HUDEP-2 (cell line): ENCODE measurements at regions not wholly inside any gene's neighbourhood (a gene's known extent, or its start where the extent isn't known, plus 50 kb on each side); places are given as distances from the start of the nearest gene placed in this dataset.
"Not testable (repeated sequence)": the region's sequence is repeated elsewhere in the genome, so short reads cannot be mapped to it uniquely, and the experiment has no call there.

Source experiments
- DNase-seq, 76 experiments: peaks; one replicate each; lab custom pipeline; 2025; ENCODE audit not compliant: unreplicated experiment in 76 of 76; lab: John Stamatoyannopoulos, UW

DNA sequence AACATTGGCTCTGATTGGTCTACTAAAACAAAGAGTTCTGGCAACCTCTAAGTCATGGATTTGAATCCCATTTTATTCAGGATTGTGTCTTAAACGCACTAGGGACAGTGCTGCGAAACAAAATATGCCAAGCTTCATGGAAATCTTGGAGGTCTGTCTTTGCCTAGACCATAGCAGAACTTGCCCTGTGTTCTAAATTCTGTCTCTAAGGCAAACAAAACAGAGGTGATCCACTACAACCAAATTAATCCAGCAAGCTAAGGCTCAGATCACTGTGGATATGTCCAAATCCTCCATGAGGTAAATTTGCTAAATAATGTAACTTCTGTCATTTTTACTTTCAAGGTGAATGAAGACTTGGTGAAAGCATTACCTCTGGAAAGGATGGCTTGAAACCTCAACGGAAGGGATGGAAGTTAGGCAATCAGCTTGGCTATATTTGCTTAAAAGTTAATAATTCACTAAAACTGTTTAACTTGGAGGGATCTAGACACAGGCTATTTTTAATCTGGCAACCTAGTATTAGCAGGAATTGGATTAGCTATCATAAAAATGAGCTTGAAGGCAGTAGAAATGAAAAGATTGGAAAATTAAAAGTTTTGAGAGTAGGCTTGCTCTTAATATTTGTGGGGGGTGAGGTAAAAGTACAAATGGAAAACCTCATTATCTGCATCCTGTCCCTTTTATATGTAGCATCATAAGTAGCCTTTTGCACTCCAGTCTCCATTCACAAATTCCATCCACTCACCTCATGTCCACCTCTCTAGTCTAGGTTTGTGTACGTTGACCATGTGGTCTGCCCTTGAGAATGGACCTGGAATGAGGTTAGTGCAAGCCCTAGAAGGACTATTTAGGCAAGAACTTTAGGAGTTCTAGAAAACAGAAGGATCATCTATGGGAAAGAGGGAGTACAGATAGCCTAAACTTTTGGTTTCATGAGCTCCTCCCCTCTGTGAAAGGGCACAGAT lies 176.2 kb downstream of the SMC2 start:
- DNase-seq = no peak

DNA sequence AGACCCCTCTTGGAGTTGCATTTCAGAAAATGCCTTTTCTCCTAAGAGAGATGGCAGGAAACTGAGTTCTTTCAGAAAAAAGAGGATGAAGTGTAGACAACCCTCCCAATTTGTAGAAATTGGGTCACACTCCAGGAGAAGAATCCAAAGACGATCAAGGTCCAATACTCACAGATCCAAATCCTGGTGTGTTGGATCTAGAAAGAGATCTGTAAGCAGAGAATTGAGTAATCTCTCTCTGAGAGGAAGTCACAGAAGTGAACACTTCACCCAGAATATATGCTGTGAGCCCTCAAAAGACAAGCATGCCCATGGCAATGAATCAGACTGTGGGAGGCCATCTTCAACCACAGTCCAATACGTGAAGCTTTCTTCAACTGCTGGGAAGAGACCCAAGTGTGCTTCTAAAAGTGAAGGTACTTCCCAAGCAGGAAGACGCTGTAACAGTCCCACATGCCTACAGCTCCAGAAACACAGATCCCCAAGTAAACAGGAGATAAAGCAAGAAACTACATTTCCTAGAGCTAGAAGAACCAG lies 182.7 kb downstream of the SMC2 start:
- no peak for DNase-seq

DNA sequence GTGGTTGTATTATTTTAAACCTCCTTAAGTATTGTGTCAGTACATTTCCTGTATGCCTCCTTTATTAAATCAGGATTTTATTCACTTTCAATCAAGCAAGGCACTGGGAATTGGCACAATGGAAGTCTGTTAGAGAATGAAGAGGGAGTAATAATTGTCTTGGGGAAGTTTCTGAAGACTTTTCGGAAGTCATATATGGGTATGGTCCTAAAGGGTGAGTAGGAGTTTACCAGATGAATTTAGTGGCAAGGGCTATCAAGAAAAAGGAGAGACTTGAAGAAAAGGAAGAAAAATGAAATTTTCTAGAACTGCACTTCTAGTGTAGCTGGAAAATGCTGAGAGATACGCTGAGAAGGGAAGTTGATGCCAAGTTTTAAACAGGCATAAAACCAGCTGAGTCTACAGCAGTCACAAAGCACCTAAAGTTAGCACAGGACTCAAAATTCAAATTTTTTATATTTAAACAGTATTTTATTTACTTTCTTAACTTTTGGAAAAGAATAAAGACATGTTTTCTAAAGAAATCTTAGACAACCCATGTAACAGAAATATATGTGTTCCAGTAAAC lies 184.9 kb downstream of the SMC2 start:
- DNase-seq = no peak

DNA sequence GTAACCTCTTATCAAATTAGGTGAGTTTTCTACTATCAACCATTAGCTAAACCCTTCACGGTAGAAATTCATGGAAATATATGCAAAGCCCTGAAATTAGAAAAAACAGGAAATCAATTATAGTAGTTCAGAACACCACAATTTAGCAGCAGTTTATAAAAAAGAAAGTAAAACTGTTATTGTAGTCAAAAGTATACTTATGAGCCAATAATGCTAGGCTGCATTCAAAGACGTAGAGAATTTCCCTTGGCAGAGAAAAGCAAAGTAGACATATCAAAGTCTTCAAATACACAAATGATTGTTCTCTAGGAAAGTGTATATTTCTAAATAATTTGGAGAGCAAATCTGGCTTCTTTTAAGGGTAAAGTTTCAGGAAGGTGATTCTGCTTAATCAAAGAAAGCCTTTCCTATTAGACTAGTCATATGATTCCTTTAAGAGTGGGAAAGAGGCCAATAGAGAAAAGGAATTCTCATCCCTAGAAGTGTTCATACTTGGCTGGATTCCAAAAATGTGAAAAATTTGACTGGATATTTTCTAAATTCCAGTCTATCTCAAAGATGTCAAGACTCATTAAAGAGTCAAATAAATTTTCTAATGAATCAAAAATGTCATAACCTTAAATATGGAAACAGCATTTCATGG lies 185.5 kb downstream of the SMC2 start:
- DNase-seq = no peak

DNA sequence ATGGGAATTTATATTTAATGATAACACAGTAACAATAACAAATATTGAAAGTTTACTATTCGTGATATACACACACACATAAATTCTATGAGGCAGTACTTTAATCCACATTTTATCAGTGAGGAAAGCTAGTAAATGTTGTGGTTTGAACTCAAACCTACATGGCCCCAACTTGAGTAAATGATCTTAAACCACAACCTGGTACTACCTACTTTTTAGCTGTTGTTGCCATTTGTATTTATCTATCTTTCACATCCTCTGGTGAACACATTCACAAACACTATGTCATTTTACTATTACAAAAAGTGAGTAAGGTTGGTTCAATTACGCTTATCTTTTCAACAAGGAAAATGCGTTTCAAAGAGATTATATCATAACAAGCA lies 186.1 kb downstream of the SMC2 start:
- no peak for DNase-seq

DNA sequence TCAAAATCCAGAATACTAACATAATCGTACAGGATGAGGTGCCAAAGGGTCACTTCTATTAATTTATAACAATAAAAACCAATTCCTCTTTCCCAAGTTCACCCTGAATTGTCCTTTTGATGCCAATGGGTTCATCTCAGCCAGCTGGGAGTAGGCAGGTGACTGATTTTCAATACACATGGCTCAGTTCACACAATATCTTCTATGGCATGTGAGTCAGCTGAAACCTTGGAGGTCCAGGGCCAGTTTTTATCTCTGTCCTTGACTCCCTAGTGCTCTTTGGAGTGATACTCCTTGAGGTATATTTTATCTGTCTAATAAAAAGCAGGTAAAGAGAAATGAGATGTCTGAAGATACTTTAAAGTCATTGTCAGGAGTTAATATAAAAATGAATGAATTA lies 186.6 kb downstream of the SMC2 start:
- no peak for DNase-seq

DNA sequence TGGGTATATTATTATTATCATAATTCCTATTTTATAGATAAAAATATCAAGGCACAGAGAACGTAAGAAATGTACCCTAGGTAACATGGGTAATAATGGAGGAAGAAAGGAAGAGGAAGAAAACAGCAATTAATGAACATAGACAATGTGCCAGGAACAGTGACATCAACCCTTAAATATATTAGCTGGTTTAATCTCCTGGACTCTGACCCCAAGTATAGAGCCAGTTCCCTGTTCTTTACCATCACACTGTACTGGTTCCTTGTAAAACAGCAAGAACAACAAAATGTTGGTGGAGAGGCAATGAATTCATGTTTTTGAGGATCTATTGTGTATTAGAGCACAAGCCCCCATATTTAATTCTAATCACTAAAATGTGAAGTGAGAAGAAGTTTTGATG lies 192.1 kb downstream of the SMC2 start:
- no peak for DNase-seq

DNA sequence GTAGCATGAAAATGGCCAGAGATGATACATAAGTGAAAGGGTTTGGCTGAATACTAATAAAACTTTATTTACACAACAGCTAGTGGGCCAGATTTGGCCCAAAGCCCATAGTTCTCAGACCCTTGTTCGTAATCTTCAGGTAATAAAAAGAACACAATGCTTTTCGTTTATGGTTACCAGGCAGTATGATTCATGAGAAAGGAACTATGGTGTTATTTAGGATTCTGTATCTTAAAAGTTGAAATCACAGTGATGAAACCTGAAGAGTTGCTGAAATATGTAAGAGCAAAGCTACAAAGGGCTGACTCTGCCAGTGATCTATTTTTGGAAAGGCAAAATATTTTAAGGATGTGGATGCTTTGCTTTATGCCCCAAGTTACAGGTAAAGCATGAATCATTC lies 192.7 kb downstream of the SMC2 start:
- DNase-seq = no peak

DNA sequence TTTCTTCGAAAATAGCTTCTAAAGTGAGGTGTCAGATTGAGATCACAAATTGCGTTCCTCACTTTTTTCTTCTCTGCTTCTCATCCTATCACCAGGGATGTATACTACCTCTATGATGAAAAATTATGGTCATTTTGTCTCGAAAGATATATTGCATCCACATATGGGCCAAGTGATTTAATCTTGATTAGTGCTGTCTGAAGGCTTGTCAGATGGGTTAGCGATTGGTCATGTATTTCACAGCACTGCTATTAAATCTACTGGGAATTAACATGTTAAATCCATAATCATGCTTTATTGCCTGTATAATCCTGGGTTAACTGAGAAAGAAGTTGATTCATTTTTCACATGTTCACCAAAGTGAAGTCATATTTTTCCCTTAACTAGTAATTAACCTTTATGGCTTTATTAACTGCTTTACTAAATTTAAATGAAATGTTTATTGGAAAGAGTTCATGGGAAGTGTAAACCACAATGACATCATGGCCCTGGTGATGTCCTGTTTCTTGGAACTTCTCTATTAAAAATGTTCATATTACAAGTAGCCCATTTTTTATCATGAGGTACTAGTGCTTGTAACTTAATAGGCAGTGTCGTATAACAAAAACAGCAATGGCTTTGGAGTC lies 193.3 kb downstream of the SMC2 start:
- DNase-seq = no peak

DNA sequence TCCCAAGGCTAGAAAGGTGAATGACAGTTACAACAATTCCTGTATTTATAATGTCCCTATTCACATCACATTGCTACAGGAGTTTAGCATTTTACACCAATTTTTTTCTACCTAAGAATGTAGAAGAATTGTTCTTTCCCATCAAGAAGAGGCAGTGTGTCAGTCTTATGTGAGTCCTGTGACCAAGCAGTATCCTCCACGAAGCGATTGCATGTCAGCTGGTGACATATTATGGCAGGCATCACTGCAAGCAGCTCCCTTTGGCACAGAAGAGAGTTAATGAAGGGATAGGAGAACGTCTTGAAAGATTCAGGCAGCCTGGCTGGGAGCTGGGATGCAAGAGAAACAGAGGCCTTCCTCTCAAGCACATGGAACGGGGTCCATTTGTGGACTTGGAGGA lies 199.8 kb downstream of the SMC2 start:
- no peak for DNase-seq

DNA sequence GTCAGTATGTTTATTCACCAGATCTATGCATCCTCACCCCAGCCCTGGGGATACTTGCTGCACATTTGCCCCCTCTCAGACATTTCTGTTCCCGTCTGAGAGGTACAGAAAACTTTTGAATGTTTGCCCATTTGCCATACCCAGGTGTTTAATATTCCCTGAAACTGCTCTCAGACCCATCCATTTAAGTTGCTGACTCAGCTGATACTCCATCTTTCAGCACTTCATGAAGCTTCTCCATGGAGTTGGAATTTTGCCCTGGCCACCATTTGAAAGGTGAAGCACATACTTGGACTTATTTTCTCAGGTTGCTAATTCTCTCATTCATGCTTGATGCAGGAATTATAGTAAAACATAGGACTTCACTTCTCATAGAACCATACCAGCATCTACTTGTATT lies 203.9 kb upstream of the OR13F1 start:
- no peak for DNase-seq

DNA sequence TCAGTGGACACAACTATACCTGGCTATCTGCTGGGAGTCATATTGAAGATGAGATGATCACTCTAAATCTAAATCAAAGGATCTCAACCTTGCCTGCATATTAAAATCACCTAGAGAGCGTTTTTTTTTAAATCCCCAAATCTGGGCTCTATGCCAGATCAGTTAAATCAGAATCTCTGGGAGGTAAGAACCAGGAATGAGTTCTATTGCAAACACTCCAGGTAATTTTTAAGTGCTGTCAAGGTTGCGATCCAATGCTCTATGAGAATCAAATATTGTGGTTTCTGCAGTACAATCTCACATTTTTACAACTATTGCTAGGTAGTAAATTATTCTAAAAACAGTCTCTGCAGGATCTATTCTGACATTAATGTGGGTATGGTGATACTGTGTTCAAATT lies 202.3 kb upstream of the OR13F1 start:
- no peak for DNase-seq

DNA sequence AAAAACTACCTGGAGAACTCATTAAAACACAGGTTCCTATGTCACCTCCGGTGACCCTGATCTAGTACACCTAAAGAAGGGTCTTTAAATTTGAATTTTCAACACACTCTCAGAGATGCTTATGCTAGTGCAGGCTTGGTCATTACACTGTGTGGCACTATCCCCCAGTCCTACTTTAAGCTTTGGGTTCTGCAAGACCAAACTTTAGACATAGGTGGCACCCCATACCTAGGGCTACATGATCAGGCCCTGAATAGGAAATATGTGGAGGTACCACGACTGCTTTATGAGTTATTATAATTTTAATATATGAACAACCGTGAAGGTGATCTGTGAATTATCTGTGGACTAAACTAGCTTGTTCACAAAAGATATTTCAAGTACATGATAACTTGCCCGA lies 201.3 kb upstream of the OR13F1 start:
- DNase-seq = no peak

DNA sequence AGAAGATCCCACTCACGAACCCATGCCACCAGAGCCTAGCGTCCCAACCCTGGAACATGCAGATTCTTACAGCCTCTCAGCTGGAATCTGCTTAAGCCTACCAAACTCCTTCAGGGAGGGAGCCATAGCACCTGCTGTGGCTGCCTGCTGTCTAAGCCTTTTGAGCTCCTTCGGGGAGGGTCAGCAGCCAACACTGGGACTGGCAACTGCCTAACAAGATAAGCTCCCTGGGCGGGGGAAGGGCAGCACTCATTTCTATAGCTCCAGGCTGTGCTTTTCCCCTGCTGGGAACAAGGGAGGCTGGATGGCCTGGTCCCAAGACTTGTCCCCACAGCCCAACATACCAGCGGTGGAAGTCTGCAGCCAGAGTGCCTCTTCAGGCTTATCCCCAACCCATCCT lies 199.1 kb upstream of the OR13F1 start:
- no peak for DNase-seq

DNA sequence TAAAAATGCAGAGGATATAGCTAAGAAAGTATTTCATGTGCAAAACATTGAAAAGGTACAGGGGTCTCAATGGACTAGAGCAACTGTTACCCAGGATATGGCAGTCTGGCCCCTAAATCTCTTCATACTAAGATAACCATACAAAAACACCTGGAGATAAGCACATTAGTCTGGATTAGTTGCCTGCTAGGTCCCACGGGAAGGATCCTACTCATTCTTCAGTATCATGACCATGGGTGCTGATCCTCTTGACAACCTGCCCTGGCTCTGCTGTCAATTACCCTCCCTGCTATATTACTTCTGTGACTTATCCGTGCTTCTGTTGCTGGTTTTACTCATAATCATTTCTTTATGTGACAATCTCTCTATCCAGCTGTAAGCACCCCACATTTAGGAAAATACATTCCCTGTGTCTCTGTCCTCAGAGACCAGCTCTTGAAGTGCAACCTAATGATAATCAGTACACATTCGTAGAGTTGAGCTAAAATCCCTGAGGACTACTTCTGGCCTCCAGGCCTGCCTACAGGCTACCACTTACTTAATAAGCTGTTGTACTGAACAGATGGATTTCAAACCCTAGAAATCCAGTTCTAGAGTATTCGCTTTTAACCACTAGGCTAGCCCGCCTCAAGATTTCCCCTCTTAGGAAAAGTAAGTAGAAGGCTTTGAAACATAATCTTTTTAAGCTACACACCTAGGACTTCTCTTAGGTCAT lies 190.5 kb upstream of the OR13F1 start:
- DNase-seq = no peak

DNA sequence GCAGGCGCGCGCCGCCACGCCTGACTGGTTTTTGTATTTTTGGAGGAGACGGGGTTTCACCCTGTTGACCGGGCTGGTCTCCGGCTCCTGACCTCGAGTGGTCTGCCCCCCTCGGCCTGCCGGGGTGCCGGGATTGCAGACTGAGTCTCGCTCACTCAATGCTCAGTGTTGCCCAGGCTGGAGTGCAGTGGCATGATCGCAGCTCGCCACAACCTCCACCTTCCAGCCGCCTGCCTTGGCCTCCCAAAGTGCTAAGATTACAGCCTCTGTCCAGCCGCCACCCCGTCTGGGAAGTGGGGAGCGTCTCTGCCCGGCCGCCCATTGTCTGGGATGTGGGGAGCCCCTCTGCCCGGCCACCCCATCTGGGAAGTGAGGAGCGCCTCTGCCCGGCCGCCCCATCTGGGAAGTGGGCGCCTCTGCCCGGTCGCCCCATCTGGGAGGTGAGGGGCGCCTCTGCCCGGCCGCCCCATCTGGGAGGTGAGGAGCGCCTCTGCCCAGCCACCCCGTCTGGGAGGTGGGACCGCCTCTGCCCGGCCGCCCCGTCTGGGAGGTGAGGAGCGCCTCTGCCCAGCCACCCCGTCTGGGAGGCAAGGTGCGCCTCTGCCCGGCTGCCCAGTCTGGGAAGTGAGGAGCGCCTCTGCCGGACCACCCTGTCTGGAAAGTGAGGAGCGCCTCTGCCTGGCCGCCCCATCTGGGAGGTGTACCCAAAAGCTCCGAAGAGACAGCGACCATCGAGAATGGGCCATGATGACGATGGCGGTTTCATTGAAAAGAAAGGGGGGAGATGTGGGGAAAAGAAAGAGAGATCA lies 187.7 kb upstream of the OR13F1 start:
- not testable (repeated sequence) for DNase-seq

DNA sequence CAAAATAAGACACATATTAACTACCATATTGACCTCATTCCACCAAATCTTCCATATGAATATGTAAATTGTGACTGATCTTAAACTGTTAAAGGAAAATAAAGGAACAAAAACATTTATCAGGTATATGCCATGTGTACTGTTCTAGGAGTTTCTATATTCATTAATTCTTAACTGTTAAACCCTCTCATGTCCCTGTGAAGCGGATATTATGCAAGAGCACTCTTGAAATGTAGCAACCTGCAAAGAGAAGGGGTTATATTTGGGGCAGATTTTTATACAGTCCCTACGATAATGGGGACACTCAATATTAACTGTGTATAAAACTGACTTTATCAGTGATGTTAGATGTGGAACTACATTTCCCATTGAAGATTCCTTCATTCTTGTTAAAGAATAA lies 184.9 kb upstream of the OR13F1 start:
- no peak for DNase-seq

DNA sequence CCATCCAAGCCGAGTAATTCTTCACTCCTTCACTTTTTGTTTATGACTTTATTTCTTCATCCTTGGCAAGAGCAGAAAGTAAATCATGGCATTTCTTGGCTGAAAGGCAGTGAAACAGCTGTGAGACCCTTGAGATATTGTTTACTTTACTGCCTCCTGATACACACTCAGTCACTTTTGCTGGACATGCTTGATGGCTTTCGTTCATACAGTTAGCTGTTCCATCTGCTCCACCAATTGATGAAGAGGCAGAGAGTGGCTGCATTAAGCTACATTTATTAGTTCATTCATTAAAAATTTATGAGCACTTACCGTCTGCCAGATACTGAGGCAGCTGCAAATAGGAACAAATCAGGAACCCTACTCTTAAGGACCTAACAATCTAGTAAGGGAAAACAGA lies 184.4 kb upstream of the OR13F1 start:
- DNase-seq = no peak

DNA sequence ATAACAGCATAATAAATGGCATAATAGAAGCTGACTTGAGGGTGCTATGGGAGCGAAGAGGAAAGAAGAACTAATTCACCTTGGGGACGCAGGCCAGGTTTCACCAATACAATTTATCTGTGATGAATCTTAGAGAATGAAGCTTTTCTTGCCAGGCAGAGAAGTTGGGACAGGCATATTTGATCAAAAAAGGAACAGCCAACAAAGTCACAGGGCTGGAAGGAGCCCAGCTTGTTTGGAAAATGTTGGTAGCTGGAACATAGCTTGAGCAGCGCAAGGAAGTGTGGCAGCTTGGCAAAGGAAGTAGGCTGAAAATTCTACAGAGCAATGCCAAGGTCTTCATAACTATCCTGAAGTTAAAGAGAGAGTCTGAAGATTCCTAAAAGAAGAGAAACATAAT lies 181.5 kb upstream of the OR13F1 start:
- no peak for DNase-seq
